Upper lobe of left lung (tissue), 6 donors: ENCODE measurements at regions not wholly inside any gene's neighbourhood (a gene's known extent, or its start where the extent isn't known, plus 50 kb on each side); places are given as distances from the start of the nearest gene placed in this dataset.

Experiments
- ATAC-seq, 2 donors: fragments of 200-7000 bp; cut with Tn5 transposase; one replicate each; pipeline ENCODE4 v1.9.1; 2022; ENCODE audit warnings: mild to moderate bottlenecking in 2 of 2, moderate library complexity in 2 of 2; ENCODE audit not compliant: low FRiP score in 2 of 2
- DNase-seq, 2 donors: peaks; one replicate each; pipeline ENCODE4 v3.0.0-alpha.2; 2019 to 2020
- H3K27ac ChIP-seq, 4 donors: fragments of 200-600 bp; sonication (generic); one replicate each; pipeline ENCODE4 v1.5.1; 2016 to 2019
- H3K27me3 ChIP-seq, 4 donors: fragments of 200-600 bp; sonication (generic); one replicate each; pipeline ENCODE4 v1.5.1; 2017 to 2019
- H3K36me3 ChIP-seq, 4 donors: fragments of 200-600 bp; sonication (generic); one replicate each; pipeline ENCODE4 v1.5.1; 2016 to 2019
- H3K4me1 ChIP-seq, 4 donors: fragments of 200-600 bp; sonication (generic); one replicate each; pipeline ENCODE4 v1.5.1; 2018 to 2019
- H3K4me3 ChIP-seq, 4 donors: fragments of 200-600 bp; sonication (generic); one replicate each; pipeline ENCODE4 v1.5.1; 2017 to 2019; ENCODE audit warnings: mild to moderate bottlenecking in 2 of 4, moderate library complexity in 1 of 4
- H3K9me3 ChIP-seq, 4 donors: fragments of 200-600 bp; sonication (generic); one replicate each; pipeline ENCODE4 v1.5.1; 2018 to 2019
- EP300 ChIP-seq, 4 donors: sonication (generic); formaldehyde crosslinking; IDR thresholded peaks; one replicate each; pipeline ENCODE4 v1.5.1; 2017; ENCODE audit warnings: antibody characterized with exemption in 4 of 4, control low read depth in 2 of 4
- POLR2A ChIP-seq, 4 donors: fragments of 450-650 bp; IDR thresholded peaks; one replicate each; pipeline ENCODE4 v1.5.1; 2016 to 2017; ENCODE audit warnings: antibody characterized with exemption in 4 of 4, mild to moderate bottlenecking in 2 of 4
- POLR2AphosphoS5 ChIP-seq, 2 donors: sonication (generic); formaldehyde crosslinking; IDR thresholded peaks; one replicate each; pipeline ENCODE4 v1.5.1; 2017; ENCODE audit warnings: antibody characterized with exemption in 2 of 2
- WGBS, 2 donors: methylation state at CpG; one replicate each; pipeline ENCODE4 v1.1.5; 2017 to 2018; 5-methylcytosine and 5-hydroxymethylcytosine counted together
- TF ChIP-seq, protein P1 (sequence below), 6 experiments: fragments of 450-650 bp in 4 of 6; fragments of 200-600 bp in 2 of 6; sonication (generic) in 2 of 6; IDR thresholded peaks; one replicate each; pipeline ENCODE4 v1.5.1; 2016 to 2019; ENCODE audit warnings: antibody characterized with exemption in 6 of 6
- donor health status: DM: no; HTN: no; CAD: no; lungs with moderate emphysema.
- donor health status: DM: no; HTN: yes; CAD: no; lungs with severe emphysema.

DNA sequence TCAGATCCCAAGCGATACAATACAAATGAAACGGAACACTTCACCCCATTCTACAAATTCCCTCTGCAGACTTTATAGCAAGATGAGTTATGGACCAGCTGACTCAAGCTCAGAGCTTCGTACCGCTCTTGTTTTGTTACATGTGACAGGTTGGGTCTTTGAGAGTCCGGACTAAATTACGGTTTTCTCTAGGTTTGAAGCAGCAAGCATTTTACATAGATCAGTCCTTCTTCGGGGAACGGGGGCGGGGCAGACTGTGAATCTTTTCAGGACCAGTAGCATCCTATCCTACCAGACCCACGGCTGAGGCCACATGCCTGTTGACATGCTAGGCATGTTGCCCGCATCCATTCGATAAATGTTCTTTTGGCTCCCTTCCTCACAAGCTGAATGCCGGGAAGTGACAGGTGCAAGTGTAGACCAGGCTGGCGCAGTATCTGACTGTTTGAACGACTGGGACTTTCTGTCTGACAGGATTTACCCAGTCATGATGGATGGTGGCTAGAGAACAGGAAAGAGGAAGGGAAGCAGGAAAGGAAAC is 811.0 kb upstream of the GRAMD2B start:
- TF ChIP-seq POLR2A (IDR thresholded peaks at IDR 0.05): no peak
- TF ChIP-seq POLR2AphosphoS5 (IDR thresholded peaks at IDR 0.05): peak in 1 of 2 donors; percentile 35
- no peaks in the 10 kb centered on the region for H3K36me3 ChIP-seq
- 59 to 63% methylated on average over 13 to 15 of the region's 15 CpGs for WGBS, 2 donors

DNA sequence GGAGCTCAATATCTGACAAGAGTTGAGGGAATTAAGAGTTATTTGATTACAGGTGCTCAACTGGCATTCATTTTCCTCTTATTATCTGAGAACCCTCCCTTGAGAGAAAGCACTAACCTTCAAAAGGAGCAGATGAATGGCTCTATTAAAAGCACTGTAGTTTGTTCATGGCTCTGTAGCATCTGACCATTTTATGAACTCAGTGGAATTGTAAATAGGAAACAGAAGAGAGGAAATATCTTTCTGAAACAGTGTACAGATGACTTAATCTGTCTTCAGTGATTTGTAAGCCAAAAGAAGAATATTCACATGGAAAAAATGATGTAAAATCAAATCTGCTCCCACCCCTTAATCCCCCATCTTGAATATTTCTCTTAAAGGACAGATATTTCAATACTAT is 810.4 kb upstream of the GRAMD2B start:
- Histone ChIP-seq H3K4me1 (peaks cover 0 to 3% (median 0%) of the 10 kb centered on the region in 4 donors), H3K36me3 (no peaks in the 10 kb centered on the region), H3K27me3 (no peaks in the 10 kb centered on the region), H3K4me3 (no peak overlapping the region), H3K27ac (no peak overlapping the region), H3K9me3 (no peaks in the 10 kb centered on the region)
- ATAC-seq (no peak), DNase-seq (no peak)
- TF ChIP-seq POLR2AphosphoS5 (IDR thresholded peaks at IDR 0.05) (no peak), EP300 (IDR thresholded peaks at IDR 0.05) (no peak), POLR2A (IDR thresholded peaks at IDR 0.05) (no peak)
- TF ChIP-seq, protein P1, sequence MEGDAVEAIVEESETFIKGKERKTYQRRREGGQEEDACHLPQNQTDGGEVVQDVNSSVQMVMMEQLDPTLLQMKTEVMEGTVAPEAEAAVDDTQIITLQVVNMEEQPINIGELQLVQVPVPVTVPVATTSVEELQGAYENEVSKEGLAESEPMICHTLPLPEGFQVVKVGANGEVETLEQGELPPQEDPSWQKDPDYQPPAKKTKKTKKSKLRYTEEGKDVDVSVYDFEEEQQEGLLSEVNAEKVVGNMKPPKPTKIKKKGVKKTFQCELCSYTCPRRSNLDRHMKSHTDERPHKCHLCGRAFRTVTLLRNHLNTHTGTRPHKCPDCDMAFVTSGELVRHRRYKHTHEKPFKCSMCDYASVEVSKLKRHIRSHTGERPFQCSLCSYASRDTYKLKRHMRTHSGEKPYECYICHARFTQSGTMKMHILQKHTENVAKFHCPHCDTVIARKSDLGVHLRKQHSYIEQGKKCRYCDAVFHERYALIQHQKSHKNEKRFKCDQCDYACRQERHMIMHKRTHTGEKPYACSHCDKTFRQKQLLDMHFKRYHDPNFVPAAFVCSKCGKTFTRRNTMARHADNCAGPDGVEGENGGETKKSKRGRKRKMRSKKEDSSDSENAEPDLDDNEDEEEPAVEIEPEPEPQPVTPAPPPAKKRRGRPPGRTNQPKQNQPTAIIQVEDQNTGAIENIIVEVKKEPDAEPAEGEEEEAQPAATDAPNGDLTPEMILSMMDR (IDR thresholded peaks at IDR 0.05): no peak

More for the DNA sequence above, 811.0 kb upstream of the GRAMD2B start:
- Histone ChIP-seq H3K27ac (peak overlapping the region in 1 of 4 donors; percentile 18), H3K4me1 (peaks cover 0 to 3% (median 0%) of the 10 kb centered on the region in 4 donors), H3K4me3 (no peak overlapping the region), H3K27me3 (no peaks in the 10 kb centered on the region), H3K9me3 (no peaks in the 10 kb centered on the region)
- ATAC-seq: no peak
- DNase-seq: no peak

DNA sequence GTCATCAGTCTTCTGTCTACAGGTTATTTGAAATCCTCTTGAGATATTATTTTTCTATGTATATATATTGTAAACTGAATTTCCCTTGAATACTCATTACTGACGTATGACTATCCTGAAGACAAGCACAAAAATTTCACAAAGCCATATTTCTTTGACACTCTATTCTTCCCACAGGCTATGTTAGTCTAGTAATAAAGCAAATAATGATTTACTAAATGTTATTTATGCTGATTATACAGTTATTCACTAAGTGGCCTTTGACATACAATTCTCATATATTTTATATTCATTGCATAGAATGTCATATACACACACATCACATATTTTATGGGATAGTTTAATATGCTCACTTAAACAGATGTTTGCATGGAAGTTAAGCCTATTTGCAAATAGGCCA is 793.0 kb upstream of the GRAMD2B start:
- TF ChIP-seq POLR2AphosphoS5 (IDR thresholded peaks at IDR 0.05) (no peak), POLR2A (IDR thresholded peaks at IDR 0.05) (no peak)
- TF ChIP-seq, protein P1 (IDR thresholded peaks at IDR 0.05): no peak
- Histone ChIP-seq H3K27me3 (no peaks in the 10 kb centered on the region), H3K36me3 (no peaks in the 10 kb centered on the region), H3K4me3 (no peak overlapping the region), H3K9me3 (no peaks in the 10 kb centered on the region), H3K4me1 (no peaks in the 10 kb centered on the region), H3K27ac (no peak overlapping the region)
- WGBS, 2 donors: 79 to 96% methylated on average over 1 of the region's 1 CpG
- ATAC-seq: no peak
- DNase-seq: no peak

DNA sequence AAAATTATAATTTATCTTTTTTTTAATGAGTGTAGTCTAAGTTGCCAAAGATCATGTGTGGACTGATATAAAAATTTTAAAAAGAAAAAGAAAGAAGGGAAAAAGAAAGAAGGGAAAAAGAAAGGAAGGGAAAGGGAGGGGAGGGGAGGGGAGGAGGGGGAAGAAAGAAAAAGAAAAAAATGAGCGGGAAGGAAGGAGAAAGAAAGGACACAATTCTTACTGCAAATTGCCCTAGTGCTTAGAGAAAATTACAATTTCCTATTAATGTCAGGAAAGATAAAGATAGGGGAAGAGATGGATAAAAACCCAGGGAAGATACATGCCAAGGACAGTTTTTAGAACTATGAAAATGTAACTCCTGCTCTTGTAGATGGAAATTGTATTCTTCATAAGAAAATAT is 789.7 kb upstream of the GRAMD2B start:
- H3K4me3 ChIP-seq: no peak overlapping the region
- no peak for ATAC-seq
- no peaks in the 10 kb centered on the region for H3K36me3 ChIP-seq
- H3K27ac ChIP-seq: no peak overlapping the region
- no peaks in the 10 kb centered on the region for H3K4me1 ChIP-seq
- no peaks in the 10 kb centered on the region for H3K9me3 ChIP-seq
- TF ChIP-seq, protein P1 (IDR thresholded peaks at IDR 0.05): no peak
- TF ChIP-seq POLR2AphosphoS5 (IDR thresholded peaks at IDR 0.05) (no peak), EP300 (IDR thresholded peaks at IDR 0.05) (no peak), POLR2A (IDR thresholded peaks at IDR 0.05) (no peak)
- H3K27me3 ChIP-seq: no peaks in the 10 kb centered on the region
- 84 to 94% methylated on average over 1 of the region's 1 CpG for WGBS, 2 donors
- no peak for DNase-seq

DNA sequence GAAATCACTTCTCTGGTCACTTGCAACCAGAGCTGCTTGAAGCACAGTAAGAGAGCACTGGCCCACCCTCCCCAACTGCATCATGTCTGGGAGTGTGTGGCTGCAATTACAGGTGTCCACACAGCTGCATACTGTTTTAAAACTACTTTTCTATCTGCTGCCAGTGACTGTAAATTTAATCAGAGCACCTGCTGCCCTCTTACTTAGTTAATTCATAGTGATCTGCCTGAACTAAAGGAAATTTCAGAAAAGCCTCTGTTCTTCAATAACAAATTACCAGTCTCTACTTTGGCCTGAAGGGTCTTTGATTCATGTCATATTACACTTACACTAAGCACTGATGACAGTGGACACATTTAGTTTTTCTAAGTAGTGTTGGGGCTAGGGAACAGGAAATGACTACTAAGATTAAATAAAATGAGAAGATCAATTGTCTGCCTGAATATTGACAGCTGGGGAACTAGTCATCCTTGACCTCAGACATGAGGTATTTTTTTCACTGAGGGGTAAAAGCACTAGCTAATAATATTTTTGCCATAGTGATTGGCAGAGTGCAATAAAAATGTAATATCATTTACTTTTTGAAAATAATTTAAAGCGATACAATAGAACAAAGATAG is 788.9 kb upstream of the GRAMD2B start:
- TF ChIP-seq EP300 (IDR thresholded peaks at IDR 0.05) (no peak), POLR2AphosphoS5 (IDR thresholded peaks at IDR 0.05) (no peak), POLR2A (IDR thresholded peaks at IDR 0.05) (no peak)
- TF ChIP-seq, protein P1 (IDR thresholded peaks at IDR 0.05): no peak
- ATAC-seq: no peak

More for the DNA sequence above, 788.9 kb upstream of the GRAMD2B start:
- Histone ChIP-seq H3K4me3 (no peak overlapping the region), H3K27me3 (no peaks in the 10 kb centered on the region), H3K9me3 (no peaks in the 10 kb centered on the region), H3K27ac (no peak overlapping the region), H3K36me3 (no peaks in the 10 kb centered on the region), H3K4me1 (no peaks in the 10 kb centered on the region)
- WGBS, 2 donors: 93 to 96% methylated on average over 1 of the region's 1 CpG
- DNase-seq: no peak
